ENCODE measurements at regions not wholly inside any gene's neighbourhood (a gene's known extent, or its start where the extent isn't known, plus 50 kb on each side); places are given as distances from the start of the nearest gene placed in this dataset.

- TF ChIP-seq FOXM1 (CRISPR knock-in tag; IDR thresholded peaks at IDR 0.05) = no peak
- TF ChIP-seq ZNF704 (CRISPR knock-in tag; IDR thresholded peaks at IDR 0.05; ENCODE audit: borderline replicate concordance) = no peak
- TF ChIP-seq EHMT2 (IDR thresholded peaks at IDR 0.05; ENCODE audit: borderline replicate concordance, low read depth, low read length) = no peak
- no peak for TF ChIP-seq ZNF24 (IDR thresholded peaks at IDR 0.05)
- TF ChIP-seq, protein P1, sequence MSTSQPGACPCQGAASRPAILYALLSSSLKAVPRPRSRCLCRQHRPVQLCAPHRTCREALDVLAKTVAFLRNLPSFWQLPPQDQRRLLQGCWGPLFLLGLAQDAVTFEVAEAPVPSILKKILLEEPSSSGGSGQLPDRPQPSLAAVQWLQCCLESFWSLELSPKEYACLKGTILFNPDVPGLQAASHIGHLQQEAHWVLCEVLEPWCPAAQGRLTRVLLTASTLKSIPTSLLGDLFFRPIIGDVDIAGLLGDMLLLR (CRISPR knock-in tag; IDR thresholded peaks at IDR 0.05) = no peak
- TF ChIP-seq MXI1 (IDR thresholded peaks at IDR 0.05; ENCODE audit: borderline replicate concordance, low read depth, low read length) = no peak
These were observed 666.2 kb downstream of the KCTD8 start for GRCh38 chr4:43782391-43782790.

All from HepG2 (cell line).